ENCODE measurements at regions not wholly inside any gene's neighbourhood (a gene's known extent, or its start where the extent isn't known, plus 50 kb on each side); places are given as distances from the start of the nearest gene placed in this dataset.

DNA sequence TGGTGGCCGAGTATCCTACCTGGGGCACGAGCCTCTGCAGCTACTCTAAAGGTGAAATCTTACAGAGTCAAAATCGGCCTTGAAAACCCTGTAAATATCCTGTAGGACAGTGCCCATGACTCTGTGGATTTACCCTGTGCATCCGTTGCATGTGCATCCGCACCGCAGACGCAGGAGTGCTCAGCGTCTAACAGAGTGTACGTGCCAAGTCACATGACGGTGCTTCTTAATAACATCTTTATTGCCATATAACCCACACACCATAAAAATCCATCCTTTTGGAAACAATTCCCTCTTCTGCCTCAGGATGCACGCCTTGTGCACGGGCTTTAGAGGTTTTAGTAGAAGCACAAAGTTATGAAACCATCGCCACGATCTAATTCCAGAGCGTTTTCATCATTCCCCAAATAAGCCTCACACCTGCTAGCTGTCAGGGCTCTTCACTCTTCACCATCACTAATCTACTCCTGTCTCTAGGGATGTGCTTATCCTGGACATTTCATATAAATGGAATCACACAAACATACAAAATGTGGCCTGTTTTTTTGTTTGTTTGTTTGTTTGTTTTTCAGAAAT, 384.5 kb upstream of the SULF2 start:
- H3K27ac ChIP-seq = no peak overlapping the region
- no peaks in the 10 kb centered on the region for H3K27me3 ChIP-seq
- H3K4me1 ChIP-seq = no peaks in the 10 kb centered on the region
- TF ChIP-seq Cebpa-rat (IDR thresholded peaks at IDR 0.05) = no peak
- no peaks in the 10 kb centered on the region for H3K9me3 ChIP-seq
- H4K20me1 ChIP-seq = no peaks in the 10 kb centered on the region
- H3K9ac ChIP-seq = no peak overlapping the region
- no peaks in the 10 kb centered on the region for H3K36me3 ChIP-seq
- H3K4me2 ChIP-seq = no peak overlapping the region
- no peak overlapping the region for H3K4me3 ChIP-seq

DNA sequence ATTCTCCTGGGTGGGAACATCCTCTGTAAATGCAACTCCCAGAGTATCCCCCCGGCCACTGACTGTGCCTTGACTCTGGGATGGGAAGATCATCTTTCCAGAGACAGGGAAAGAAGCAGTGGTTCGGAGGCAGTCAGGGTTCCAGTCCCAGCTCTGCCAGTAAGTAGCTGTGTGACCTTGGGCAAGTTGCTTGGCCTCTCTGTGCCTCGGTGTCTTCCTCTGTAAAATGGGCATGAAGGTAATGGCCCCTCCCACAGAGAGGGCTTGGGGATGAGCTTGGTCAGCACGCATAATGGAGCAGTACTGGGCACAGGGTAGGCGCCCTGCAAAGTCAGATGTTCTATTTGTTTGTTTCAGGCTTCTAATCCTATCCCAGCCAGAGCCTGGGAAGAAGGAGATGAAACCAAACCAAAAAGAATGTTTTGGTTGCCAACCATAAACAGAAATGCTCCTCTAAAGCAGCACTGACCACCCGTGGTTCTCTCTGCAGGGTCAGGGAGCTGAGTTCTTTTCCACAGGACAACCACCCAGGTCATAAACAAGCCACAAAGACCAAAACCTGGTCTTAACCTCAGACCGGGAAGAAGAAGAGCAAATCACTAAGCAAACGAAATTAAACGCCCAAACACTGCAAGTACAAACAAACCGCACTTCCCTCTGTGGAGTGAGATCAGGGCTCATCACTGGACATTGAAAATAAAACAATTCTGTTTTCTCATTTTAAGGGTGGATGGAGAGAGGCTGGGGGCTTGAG, 381.0 kb upstream of the SULF2 start:
- no peak overlapping the region for H3K9ac ChIP-seq
- no peaks in the 10 kb centered on the region for H4K20me1 ChIP-seq
- no peak overlapping the region for H3K4me2 ChIP-seq
- no peaks in the 10 kb centered on the region for H3K4me1 ChIP-seq
- no peak for TF ChIP-seq Cebpa-rat (IDR thresholded peaks at IDR 0.05)
- H3K27ac ChIP-seq = no peak overlapping the region
- no peak overlapping the region for H3K4me3 ChIP-seq
- H3K36me3 ChIP-seq = no peaks in the 10 kb centered on the region
- no peaks in the 10 kb centered on the region for H3K9me3 ChIP-seq
- no peaks in the 10 kb centered on the region for H3K27me3 ChIP-seq

DNA sequence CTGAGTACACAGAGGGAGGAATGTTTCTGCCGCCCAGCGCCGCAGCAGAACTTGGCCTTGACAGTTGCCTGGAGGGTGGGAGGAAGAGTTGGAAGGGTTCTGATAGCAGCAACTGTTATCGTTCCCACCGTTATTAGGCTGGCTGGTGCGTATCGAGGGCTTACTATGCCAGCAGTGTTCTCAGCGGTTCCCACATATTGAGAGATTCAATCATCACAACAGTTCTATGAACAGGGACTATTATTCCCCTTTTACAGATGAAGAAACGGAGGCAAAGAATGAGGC, 380.1 kb upstream of the SULF2 start:
- Histone ChIP-seq H3K27ac (no peak overlapping the region), H3K9ac (no peak overlapping the region), H3K4me3 (no peak overlapping the region), H3K4me2 (no peak overlapping the region), H3K27me3 (no peaks in the 10 kb centered on the region), H4K20me1 (no peaks in the 10 kb centered on the region), H3K36me3 (no peaks in the 10 kb centered on the region), H3K4me1 (0 out of 2 replicates have a peak, but pooled peaks cover 4% of the 10 kb centered on the region), H3K9me3 (no peaks in the 10 kb centered on the region)
- TF ChIP-seq Cebpa-rat (IDR thresholded peaks at IDR 0.05) = no peak

- no peak overlapping the region for H3K9ac ChIP-seq
- H3K36me3 ChIP-seq = no peaks in the 10 kb centered on the region
- H4K20me1 ChIP-seq = no peaks in the 10 kb centered on the region
- no peak overlapping the region for H3K27ac ChIP-seq
- H3K4me2 ChIP-seq = no peak overlapping the region
- H3K4me3 ChIP-seq = no peak overlapping the region
- 0 out of 2 replicates have a peak, but pooled peaks cover 4% of the 10 kb centered on the region for H3K4me1 ChIP-seq
- H3K27me3 ChIP-seq = no peaks in the 10 kb centered on the region
- TF ChIP-seq Cebpa-rat (IDR thresholded peaks at IDR 0.05) = no peak
- no peaks in the 10 kb centered on the region for H3K9me3 ChIP-seq
Observed at GRCh38 chr20:48164566-48165400, 379.5 kb upstream of the SULF2 start.

- no peak overlapping the region for H3K4me3 ChIP-seq
Observed at GRCh38 chr20:48164034-48164433, 378.8 kb upstream of the SULF2 start.

DNA sequence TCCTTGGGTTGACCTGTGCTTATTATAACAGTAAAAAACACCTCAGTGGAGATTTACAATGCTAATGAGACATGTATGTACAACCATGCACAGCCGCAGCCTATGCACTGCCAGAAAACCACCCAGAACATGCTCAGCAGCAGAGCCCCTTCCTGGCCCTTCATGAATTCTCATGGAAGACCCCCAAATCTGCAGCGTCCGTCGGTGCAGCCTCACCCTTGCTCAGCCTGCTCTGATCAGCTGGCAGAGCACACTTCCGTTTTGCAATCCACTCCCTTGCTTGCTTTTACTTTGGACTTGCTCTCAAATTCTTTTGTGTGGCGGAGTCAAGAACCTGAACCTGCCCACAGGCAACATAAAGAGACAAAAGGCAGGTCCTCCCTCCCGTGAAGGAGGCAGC, 378.2 kb upstream of the SULF2 start:
- no peaks in the 10 kb centered on the region for H3K27me3 ChIP-seq
- TF ChIP-seq Cebpa-rat (IDR thresholded peaks at IDR 0.05) = no peak

More at GRCh38 chr20:48164034-48164433, 378.8 kb upstream of the SULF2 start:
- no peak overlapping the region for H3K4me2 ChIP-seq
- H3K9me3 ChIP-seq = no peaks in the 10 kb centered on the region
- no peaks in the 10 kb centered on the region for H3K36me3 ChIP-seq
- TF ChIP-seq Cebpa-rat (IDR thresholded peaks at IDR 0.05) = no peak
- no peak overlapping the region for H3K27ac ChIP-seq
- H3K4me1 ChIP-seq = 0 out of 2 replicates have a peak, but pooled peaks cover 4% of the 10 kb centered on the region
- H3K27me3 ChIP-seq = no peaks in the 10 kb centered on the region
- H3K9ac ChIP-seq = no peak overlapping the region
- H4K20me1 ChIP-seq = no peaks in the 10 kb centered on the region

DNA sequence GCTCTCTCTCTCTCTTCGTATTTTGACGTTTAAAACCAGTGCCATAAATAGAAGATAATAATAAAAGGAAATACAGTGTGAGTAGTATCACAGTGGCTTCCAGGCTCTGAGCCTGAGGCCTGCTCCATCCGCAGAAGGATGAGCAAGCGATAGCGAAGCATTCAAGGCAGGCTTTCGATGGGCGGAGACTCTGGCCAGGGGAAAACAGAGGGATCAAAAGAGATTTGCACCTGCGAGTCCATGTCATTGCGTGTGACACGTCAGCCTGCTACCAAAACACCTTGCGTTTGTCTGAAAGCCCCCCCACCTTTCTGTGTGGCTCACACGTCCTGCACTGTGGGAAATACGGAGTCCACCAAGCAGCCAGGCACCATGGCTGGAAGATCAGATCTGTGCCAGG, 377.3 kb upstream of the SULF2 start:
- H3K4me3 ChIP-seq = no peak overlapping the region
- no peak for TF ChIP-seq Cebpa-rat (IDR thresholded peaks at IDR 0.05)
- H3K4me2 ChIP-seq = no peak overlapping the region

More for the DNA sequence above, 378.2 kb upstream of the SULF2 start:
- Histone ChIP-seq H3K9me3 (no peaks in the 10 kb centered on the region), H3K4me3 (no peak overlapping the region), H3K36me3 (no peaks in the 10 kb centered on the region), H3K4me1 (0 out of 2 replicates have a peak, but pooled peaks cover 4% of the 10 kb centered on the region), H3K27ac (no peak overlapping the region), H3K9ac (no peak overlapping the region), H3K4me2 (no peak overlapping the region), H4K20me1 (no peaks in the 10 kb centered on the region)

GRCh38 chr20:48159145-48160008, 374.1 kb upstream of the SULF2 start:
- no peak for TF ChIP-seq Cebpa-rat (IDR thresholded peaks at IDR 0.05)
- no peaks in the 10 kb centered on the region for H4K20me1 ChIP-seq
- H3K27me3 ChIP-seq = no peaks in the 10 kb centered on the region
- no peak overlapping the region for H3K4me3 ChIP-seq
- no peak overlapping the region for H3K9ac ChIP-seq
- H3K36me3 ChIP-seq = no peaks in the 10 kb centered on the region
- H3K27ac ChIP-seq = no peak overlapping the region
- H3K4me1 ChIP-seq = 0 out of 2 replicates have a peak, but pooled peaks cover 4% of the 10 kb centered on the region
- no peak overlapping the region for H3K4me2 ChIP-seq
- peaks cover 24% of the 10 kb centered on the region for H3K9me3 ChIP-seq

More for the DNA sequence above, 377.3 kb upstream of the SULF2 start:
- Histone ChIP-seq H4K20me1 (no peaks in the 10 kb centered on the region), H3K4me1 (0 out of 2 replicates have a peak, but pooled peaks cover 4% of the 10 kb centered on the region), H3K36me3 (no peaks in the 10 kb centered on the region), H3K27ac (no peak overlapping the region), H3K9ac (no peak overlapping the region), H3K9me3 (no peaks in the 10 kb centered on the region), H3K27me3 (no peaks in the 10 kb centered on the region)

- Histone ChIP-seq H3K9me3 (peaks cover 24% of the 10 kb centered on the region), H3K27ac (no peak overlapping the region), H3K36me3 (no peaks in the 10 kb centered on the region), H3K4me3 (no peak overlapping the region), H4K20me1 (no peaks in the 10 kb centered on the region), H3K4me1 (peaks cover 13% of the 10 kb centered on the region; the same call in 1 of the 2 replicates), H3K4me2 (no peak overlapping the region), H3K27me3 (no peaks in the 10 kb centered on the region), H3K9ac (no peak overlapping the region)
- no peak for TF ChIP-seq Cebpa-rat (IDR thresholded peaks at IDR 0.05)
Observed at GRCh38 chr20:48158014-48158413, 372.7 kb upstream of the SULF2 start.

Measured in BLaER1 (cell line).